NOMO-1 treated with dmso at 0.1 percent for 144 hours (cell line): ENCODE measurements at regions not wholly inside any gene's neighbourhood (a gene's known extent, or its start where the extent isn't known, plus 50 kb on each side); places are given as distances from the start of the nearest gene placed in this dataset.
"Not testable (repeated sequence)": the region's sequence is repeated elsewhere in the genome, so short reads cannot be mapped to it uniquely, and the experiment has no call there.

Source experiments
- DNase-seq: peaks from one replicate; lab custom pipeline; 2025; ENCODE audit not compliant: unreplicated experiment; lab: John Stamatoyannopoulos, UW

- DNase-seq, result not testable (repeated sequence)
These were observed 565.3 kb upstream of the GOLIM4 start for GRCh38 chr3:168660879-168661657.

- no peak for DNase-seq
These were observed 563.3 kb upstream of the GOLIM4 start for GRCh38 chr3:168659015-168659414.

GRCh38 chr3:168655611-168656010 lies 559.9 kb upstream of the GOLIM4 start:
- no peak for DNase-seq

- no peak for DNase-seq
These were observed 559.0 kb upstream of the GOLIM4 start for GRCh38 chr3:168654700-168655099.

- no peak for DNase-seq
These were observed 557.5 kb upstream of the GOLIM4 start for GRCh38 chr3:168653255-168653654.

GRCh38 chr3:168648321-168648720 lies 552.6 kb upstream of the GOLIM4 start:
- DNase-seq, result no peak

GRCh38 chr3:168647582-168647981 lies 551.9 kb upstream of the GOLIM4 start:
- no peak for DNase-seq

- no peak for DNase-seq
These were observed 549.5 kb upstream of the GOLIM4 start for GRCh38 chr3:168645180-168645579.

GRCh38 chr3:168628549-168628948 lies 532.8 kb upstream of the GOLIM4 start:
- no peak for DNase-seq

GRCh38 chr3:168625477-168625876 lies 529.8 kb upstream of the GOLIM4 start:
- DNase-seq, result no peak

- no peak for DNase-seq
These were observed 529.2 kb upstream of the GOLIM4 start for GRCh38 chr3:168624892-168625448.

GRCh38 chr3:168624195-168624594 lies 528.5 kb upstream of the GOLIM4 start:
- no peak for DNase-seq

GRCh38 chr3:168622795-168623194 lies 527.1 kb upstream of the GOLIM4 start:
- no peak for DNase-seq

- no peak for DNase-seq
These were observed 525.1 kb upstream of the GOLIM4 start for GRCh38 chr3:168620854-168621253.

GRCh38 chr3:168618827-168619470 lies 523.2 kb upstream of the GOLIM4 start:
- no peak for DNase-seq

GRCh38 chr3:168617658-168618057 lies 521.9 kb upstream of the GOLIM4 start:
- DNase-seq, result no peak

- DNase-seq, result no peak
These were observed 521.2 kb upstream of the GOLIM4 start for GRCh38 chr3:168616915-168617314.

GRCh38 chr3:168615493-168616020 lies 519.8 kb upstream of the GOLIM4 start:
- no peak for DNase-seq

GRCh38 chr3:168613151-168613550 lies 517.4 kb upstream of the GOLIM4 start:
- no peak for DNase-seq

- DNase-seq, result no peak
These were observed 516.9 kb upstream of the GOLIM4 start for GRCh38 chr3:168612671-168613070.

GRCh38 chr3:168611826-168612225 lies 516.1 kb upstream of the GOLIM4 start:
- DNase-seq, result no peak

GRCh38 chr3:168608926-168609325 lies 513.2 kb upstream of the GOLIM4 start:
- DNase-seq, result no peak
